RWPE1 (cell line): ENCODE measurements at regions not wholly inside any gene's neighbourhood (a gene's known extent, or its start where the extent isn't known, plus 50 kb on each side); places are given as distances from the start of the nearest gene placed in this dataset.

Experiments
- CTCF ChIA-PET: fragments of 350-600 bp; sonication (Branson Sonifier 250); formaldehyde crosslinking; extraction: SDS; loops from one replicate; lab custom pipeline; 2021; lab: Yijun Ruan, JAX
- POLR2A ChIA-PET: fragments of 400-600 bp; formaldehyde crosslinking; extraction: SDS; loops from one replicate; lab custom pipeline; 2020; ENCODE audit warnings: antibody characterized with exemption; ENCODE audit not compliant: low non-redundant PET; lab: Yijun Ruan, JAX
- DNase-seq: peaks from one replicate; pipeline ENCODE4 v3.0.0; 2012; ENCODE audit warnings: low spot score
- H3K27ac ChIP-seq: fragments of 450-650 bp; 2 replicates; pipeline ENCODE4 v1.5.1; 2017
- CTCF ChIP-seq: fragments of 450-650 bp; conservative IDR thresholded peaks from 2 replicates; pipeline ENCODE4 v1.5.1; 2017; ENCODE audit warnings: low read depth, mild to moderate bottlenecking

- no peak overlapping the region for H3K27ac ChIP-seq
- ChIA-PET CTCF (no interaction called here), POLR2A (no interaction called here)
- TF ChIP-seq CTCF = no peak
- DNase-seq = no peak
These were observed 720.7 kb upstream of the RIOK2 start for GRCh38 chr5:97903742-97904141.

- H3K27ac ChIP-seq = no peak overlapping the region
- no peak for TF ChIP-seq CTCF
- ChIA-PET POLR2A (no interaction called here), CTCF (interaction anchor here (0.6 kb wide), 1 partner anchor 13 kb away, joined by 3 read pairs; no protein-coding TSS in a partner anchor)
- DNase-seq = no peak
These were observed 723.1 kb upstream of the RIOK2 start for GRCh38 chr5:97906135-97906534.

- ChIA-PET CTCF (no interaction called here), POLR2A (no interaction called here)
- no peak for DNase-seq
- no peak for TF ChIP-seq CTCF
- H3K27ac ChIP-seq = no peak overlapping the region
These were observed 724.8 kb upstream of the RIOK2 start for GRCh38 chr5:97907646-97908400.

- POLR2A ChIA-PET = no interaction called here
- DNase-seq = peak; percentile 20
- no peak for TF ChIP-seq CTCF
- CTCF ChIA-PET = no interaction called here
- H3K27ac ChIP-seq = no peak overlapping the region
These were observed 726.5 kb upstream of the RIOK2 start for GRCh38 chr5:97909541-97909940.

GRCh38 chr5:97914483-97914882 is 731.4 kb upstream of the RIOK2 start:
- no peak for TF ChIP-seq CTCF
- ChIA-PET CTCF (interaction anchor here (0.6 kb wide), 3 partner anchors 10 to 274 kb away, joined by 3 read pairs; no protein-coding TSS in a partner anchor), POLR2A (no interaction called here)
- DNase-seq = no peak
- no peak overlapping the region for H3K27ac ChIP-seq

GRCh38 chr5:97915106-97915505 is 732.1 kb upstream of the RIOK2 start:
- no peak overlapping the region for H3K27ac ChIP-seq
- ChIA-PET CTCF (interaction anchor here (0.6 kb wide), 1 partner anchor 273 kb away, joined by 3 read pairs; no protein-coding TSS in a partner anchor), POLR2A (no interaction called here)
- TF ChIP-seq CTCF = no peak
- no peak for DNase-seq
